GM13977 (cell line): ENCODE measurements at regions not wholly inside any gene's neighbourhood (a gene's known extent, or its start where the extent isn't known, plus 50 kb on each side); places are given as distances from the start of the nearest gene placed in this dataset.

Source experiments
- DNase-seq: peaks from one replicate; pipeline ENCODE4 v3.0.0; 2012; ENCODE audit warnings: low spot score
- in situ Hi-C: fragments of 300-500 bp; cut with MboI; formaldehyde crosslinking; loops from one replicate; pipeline ENCODE4 v1.12.0; 2022; ENCODE audit warnings: low sequenced_read_pairs, low pct_unique_long_range_greater_than_20kb, mixed read lengths, inconsistent platforms; ENCODE audit not compliant: unreplicated experiment
- TF ChIP-seq, protein P1 (sequence below): IDR thresholded peaks from 2 replicates; pipeline ENCODE4 v1.5.1; 2012; ENCODE audit warnings: mild to moderate bottlenecking, control low read depth; ENCODE audit not compliant: insufficient read depth; ENCODE audit errors: extremely low read depth, missing control alignments

DNA sequence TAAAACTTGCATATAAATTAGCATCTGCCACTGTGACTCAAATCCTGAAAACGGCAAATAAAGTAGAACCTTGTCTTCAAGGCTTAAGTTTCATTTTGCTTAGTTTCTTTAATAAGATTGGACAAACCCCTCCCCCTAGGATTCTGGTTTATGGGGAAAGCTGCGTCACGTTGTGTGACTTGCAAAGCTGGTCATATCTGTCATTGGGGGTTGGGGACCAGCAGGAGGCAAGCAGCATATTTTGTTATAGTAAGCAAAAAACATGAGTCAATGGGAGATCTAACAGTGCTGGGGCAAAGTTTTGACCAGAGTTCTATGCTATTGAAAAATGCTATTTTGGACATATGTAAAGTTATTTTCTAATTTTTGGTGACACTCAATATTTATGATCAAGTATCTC, 407.3 kb downstream of the PCDH18 start:
- in situ Hi-C loops = no loop called here
- TF ChIP-seq, protein P1, sequence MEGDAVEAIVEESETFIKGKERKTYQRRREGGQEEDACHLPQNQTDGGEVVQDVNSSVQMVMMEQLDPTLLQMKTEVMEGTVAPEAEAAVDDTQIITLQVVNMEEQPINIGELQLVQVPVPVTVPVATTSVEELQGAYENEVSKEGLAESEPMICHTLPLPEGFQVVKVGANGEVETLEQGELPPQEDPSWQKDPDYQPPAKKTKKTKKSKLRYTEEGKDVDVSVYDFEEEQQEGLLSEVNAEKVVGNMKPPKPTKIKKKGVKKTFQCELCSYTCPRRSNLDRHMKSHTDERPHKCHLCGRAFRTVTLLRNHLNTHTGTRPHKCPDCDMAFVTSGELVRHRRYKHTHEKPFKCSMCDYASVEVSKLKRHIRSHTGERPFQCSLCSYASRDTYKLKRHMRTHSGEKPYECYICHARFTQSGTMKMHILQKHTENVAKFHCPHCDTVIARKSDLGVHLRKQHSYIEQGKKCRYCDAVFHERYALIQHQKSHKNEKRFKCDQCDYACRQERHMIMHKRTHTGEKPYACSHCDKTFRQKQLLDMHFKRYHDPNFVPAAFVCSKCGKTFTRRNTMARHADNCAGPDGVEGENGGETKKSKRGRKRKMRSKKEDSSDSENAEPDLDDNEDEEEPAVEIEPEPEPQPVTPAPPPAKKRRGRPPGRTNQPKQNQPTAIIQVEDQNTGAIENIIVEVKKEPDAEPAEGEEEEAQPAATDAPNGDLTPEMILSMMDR = no peak
- DNase-seq = no peak

DNA sequence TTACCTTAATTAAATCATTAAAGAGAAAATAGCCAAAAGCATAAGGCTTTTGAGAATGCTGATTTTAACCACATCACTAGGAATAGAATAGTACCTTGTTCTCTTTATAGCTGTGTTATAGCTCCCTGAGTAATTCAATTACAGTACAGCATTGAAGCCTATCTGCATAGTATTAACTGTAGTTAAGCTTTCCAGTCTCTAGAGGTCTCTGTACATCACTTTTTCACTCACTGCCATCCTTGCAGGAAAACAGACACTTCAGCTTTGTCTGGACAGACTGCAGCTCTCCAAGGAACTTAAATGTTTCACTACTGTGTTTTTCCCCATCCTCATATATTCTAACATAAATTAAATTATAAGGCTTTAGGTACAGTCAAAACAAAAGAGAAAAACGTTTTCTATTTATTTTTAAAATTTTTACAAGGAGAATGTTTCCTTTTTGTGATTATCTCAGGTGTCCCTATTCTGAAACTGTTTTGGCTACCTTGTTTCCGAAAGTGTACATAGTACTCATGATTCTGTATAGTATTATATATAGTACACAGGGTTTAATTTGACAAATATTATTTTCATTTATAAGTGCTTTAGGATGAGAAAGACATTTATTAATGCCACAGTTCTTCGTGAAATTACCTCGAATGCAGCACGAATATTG, 407.9 kb downstream of the PCDH18 start:
- in situ Hi-C loops = no loop called here
- TF ChIP-seq, protein P1 = peak; percentile 59
- DNase-seq = peak; percentile 5

DNA sequence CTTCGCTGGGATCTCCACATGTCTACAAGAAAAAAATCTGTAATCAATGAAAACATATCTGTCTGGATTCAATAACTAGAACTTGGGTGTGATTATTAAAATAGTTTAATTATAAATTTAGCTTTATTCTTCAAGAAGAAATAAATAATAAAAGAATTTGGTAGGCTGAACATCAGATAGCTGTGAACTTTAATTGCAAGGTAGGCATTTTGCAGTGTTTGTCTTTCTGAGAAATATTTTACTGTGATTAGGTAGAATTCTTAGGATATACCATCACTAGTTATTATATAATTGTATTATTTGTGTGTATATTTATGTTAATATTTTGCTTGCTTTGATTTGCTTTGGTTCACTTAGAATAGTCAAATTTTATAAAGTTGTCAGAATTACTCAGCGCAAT, 409.4 kb downstream of the PCDH18 start:
- DNase-seq = no peak
- in situ Hi-C loops = no loop called here
- TF ChIP-seq, protein P1 = no peak

DNA sequence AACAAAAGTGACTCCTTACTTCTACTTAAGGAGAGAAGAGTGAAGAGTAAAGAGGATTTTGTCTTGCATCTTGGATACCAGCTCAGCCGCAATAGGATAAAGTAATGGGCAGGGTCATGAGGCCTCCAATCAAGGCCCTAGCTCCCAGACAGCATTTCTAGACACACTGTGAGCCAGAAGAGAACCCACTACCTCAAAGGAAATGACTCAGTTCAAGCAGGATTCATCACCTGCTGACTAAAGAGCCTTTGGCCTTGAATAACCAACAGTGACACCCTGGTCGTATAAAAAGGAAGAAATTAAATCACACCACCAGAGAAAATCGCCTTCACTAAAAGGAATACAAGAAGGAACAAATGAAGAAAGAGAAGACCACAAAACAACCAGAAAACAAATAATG, 416.1 kb downstream of the PCDH18 start:
- TF ChIP-seq, protein P1 = no peak
- in situ Hi-C loops = no loop called here
- no peak for DNase-seq

DNA sequence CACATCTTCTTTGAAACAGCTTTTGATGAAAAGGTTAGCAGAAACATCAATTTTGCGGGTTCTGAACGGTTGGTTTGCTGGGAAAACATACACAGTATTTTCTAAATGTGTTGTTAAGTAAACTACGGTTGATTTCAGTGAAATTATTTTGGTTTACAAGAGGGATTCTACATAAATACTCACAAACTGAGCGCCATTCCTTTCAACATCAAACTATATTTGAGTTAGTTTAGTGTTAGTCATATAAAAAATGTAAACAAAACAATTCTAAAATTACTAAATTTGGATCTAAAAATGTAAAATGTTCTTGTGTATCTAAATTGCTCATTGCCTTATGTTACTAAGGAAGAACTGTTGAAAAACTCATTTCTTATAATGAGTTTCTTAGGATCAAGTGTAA, 425.6 kb downstream of the PCDH18 start:
- DNase-seq = no peak
- TF ChIP-seq, protein P1 = no peak
- in situ Hi-C loops = no loop called here

DNA sequence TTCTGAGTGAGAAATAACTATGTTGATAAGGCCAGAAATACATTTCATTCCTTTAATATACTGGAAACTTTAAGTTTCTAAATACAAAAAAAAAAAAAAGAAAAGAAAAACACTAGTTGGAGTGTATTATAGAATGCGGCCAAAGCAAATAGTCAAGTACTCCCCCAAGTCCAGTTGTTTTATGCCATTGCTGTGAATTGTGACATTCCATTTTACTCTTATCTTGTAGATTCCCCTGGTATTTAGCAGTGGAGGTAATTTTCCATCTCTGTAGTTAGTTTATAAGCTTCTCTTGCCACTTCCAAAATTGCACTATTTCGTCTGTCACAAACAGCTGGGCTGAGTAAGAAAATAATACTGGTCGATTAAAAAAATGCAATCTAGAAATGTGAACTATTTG, 426.0 kb downstream of the PCDH18 start:
- no peak for DNase-seq
- TF ChIP-seq, protein P1 = no peak
- in situ Hi-C loops = no loop called here

DNA sequence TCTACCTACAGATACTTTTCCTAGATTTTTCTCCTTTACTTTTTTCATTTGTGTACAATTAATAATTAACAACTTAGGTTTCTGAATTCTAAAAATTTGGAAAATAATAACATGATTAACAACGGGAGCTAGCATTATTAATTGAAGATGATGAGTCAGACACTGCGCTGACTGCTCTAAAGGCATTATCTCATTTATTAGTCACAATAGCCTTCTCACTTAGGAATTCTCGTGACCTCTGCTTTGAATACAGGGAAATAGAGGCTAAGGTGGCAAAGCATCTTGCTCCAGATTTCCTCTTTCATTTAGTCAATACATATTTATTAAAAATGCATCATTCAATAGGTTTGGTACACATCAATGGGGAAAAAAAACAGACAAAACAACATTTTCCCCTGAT, 441.3 kb downstream of the PCDH18 start:
- no peak for DNase-seq
- TF ChIP-seq, protein P1 = no peak
- in situ Hi-C loops = no loop called here
